ENCODE measurements at regions not wholly inside any gene's neighbourhood (a gene's known extent, or its start where the extent isn't known, plus 50 kb on each side); places are given as distances from the start of the nearest gene placed in this dataset.
"Not testable (repeated sequence)": the region's sequence is repeated elsewhere in the genome, so short reads cannot be mapped to it uniquely, and the experiment has no call there.

- peaks cover 0 to 2% of the 10 kb centered on the region in 2 donors for H3K27me3 ChIP-seq (ENCODE audit: control insufficient read depth in 1 of 2, insufficient read depth in 2 of 2, low read length in 2 of 2)
- H3K4me1 ChIP-seq (ENCODE audit: control insufficient read depth in 1 of 2, insufficient read depth in 2 of 2, low read length in 2 of 2), result no peaks in the 10 kb centered on the region
- H3K9me3 ChIP-seq (ENCODE audit: control insufficient read depth in 1 of 2, low read length in 2 of 2), result no peaks in the 10 kb centered on the region
- H3K36me3 ChIP-seq (ENCODE audit: control insufficient read depth in 1 of 2, insufficient read depth in 2 of 2, low read length in 2 of 2), result no peaks in the 10 kb centered on the region
- no peak overlapping the region for H3K9ac ChIP-seq (ENCODE audit: low read depth in 1 of 2, low read length in 2 of 2)
- no peak overlapping the region for H3K4me3 ChIP-seq (ENCODE audit: low read depth in 1 of 2, low read length in 2 of 2)
- H3K27ac ChIP-seq (ENCODE audit: low read depth, low read length), result no peak overlapping the region
These were observed 413.3 kb upstream of the ONECUT1 start for GRCh38 chr15:53203454-53203853.

DNA sequence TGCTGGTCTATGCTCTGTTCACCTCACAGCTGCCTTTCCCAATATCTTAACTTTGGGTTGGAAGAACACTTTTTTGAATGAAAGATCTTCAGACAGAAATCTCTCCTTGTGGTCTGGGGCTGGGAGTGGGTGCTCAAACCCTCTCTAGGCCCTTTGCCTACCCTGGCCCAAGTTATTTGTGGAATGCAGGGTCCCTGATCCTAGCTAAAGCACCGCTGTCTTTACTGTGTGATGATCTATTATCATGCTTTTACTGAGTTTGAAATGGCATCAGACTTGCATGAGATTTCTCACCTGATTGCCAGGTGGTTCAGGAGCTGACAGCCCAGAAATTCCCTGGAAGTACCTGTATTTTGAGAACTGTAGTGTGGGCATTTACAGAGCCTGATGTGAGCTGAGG is 412.7 kb upstream of the ONECUT1 start:
- no peak overlapping the region for H3K9ac ChIP-seq (ENCODE audit: low read depth in 1 of 2, low read length in 2 of 2)
- H3K27me3 ChIP-seq (ENCODE audit: control insufficient read depth in 1 of 2, insufficient read depth in 2 of 2, low read length in 2 of 2), result peaks cover 0 to 5% of the 10 kb centered on the region in 2 donors
- no peaks in the 10 kb centered on the region for H3K36me3 ChIP-seq (ENCODE audit: control insufficient read depth in 1 of 2, insufficient read depth in 2 of 2, low read length in 2 of 2)
- no peak overlapping the region for H3K4me3 ChIP-seq (ENCODE audit: low read depth in 1 of 2, low read length in 2 of 2)
- no peaks in the 10 kb centered on the region for H3K4me1 ChIP-seq (ENCODE audit: control insufficient read depth in 1 of 2, insufficient read depth in 2 of 2, low read length in 2 of 2)
- no peak overlapping the region for H3K27ac ChIP-seq (ENCODE audit: low read depth, low read length)
- no peaks in the 10 kb centered on the region for H3K9me3 ChIP-seq (ENCODE audit: control insufficient read depth in 1 of 2, low read length in 2 of 2)

GRCh38 chr15:53197426-53197839 is 407.3 kb upstream of the ONECUT1 start:
- no peak overlapping the region for H3K27ac ChIP-seq (ENCODE audit: low read depth, low read length)
- no peak overlapping the region for H3K9ac ChIP-seq (ENCODE audit: low read depth in 1 of 2, low read length in 2 of 2)
- peaks cover 4 to 9% of the 10 kb centered on the region in 2 donors for H3K27me3 ChIP-seq (ENCODE audit: control insufficient read depth in 1 of 2, insufficient read depth in 2 of 2, low read length in 2 of 2)
- no peaks in the 10 kb centered on the region for H3K36me3 ChIP-seq (ENCODE audit: control insufficient read depth in 1 of 2, insufficient read depth in 2 of 2, low read length in 2 of 2)
- no peaks in the 10 kb centered on the region for H3K9me3 ChIP-seq (ENCODE audit: control insufficient read depth in 1 of 2, low read length in 2 of 2)
- no peaks in the 10 kb centered on the region for H3K4me1 ChIP-seq (ENCODE audit: control insufficient read depth in 1 of 2, insufficient read depth in 2 of 2, low read length in 2 of 2)
- no peak overlapping the region for H3K4me3 ChIP-seq (ENCODE audit: low read depth in 1 of 2, low read length in 2 of 2)

DNA sequence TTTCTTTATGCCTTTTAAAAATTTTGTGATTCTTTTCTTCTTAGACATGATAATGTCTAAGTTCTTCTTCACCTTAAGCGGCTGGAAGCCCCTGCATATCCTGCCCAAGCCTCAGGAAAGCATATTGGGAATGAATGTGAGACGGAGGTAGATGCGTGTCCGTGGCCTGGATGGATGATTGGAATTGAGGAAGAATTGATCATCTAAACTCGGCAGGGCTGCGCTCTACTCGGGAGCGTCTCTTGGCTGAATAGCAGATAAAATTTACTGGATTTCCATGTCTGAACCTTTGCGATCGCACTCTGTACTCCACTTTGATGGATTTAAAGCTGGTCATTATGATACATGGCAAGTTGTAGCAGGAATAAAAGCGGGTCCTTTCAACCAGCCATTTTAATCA is 406.7 kb upstream of the ONECUT1 start:
- H3K4me1 ChIP-seq (ENCODE audit: control insufficient read depth in 1 of 2, insufficient read depth in 2 of 2, low read length in 2 of 2), result no peaks in the 10 kb centered on the region
- no peaks in the 10 kb centered on the region for H3K9me3 ChIP-seq (ENCODE audit: control insufficient read depth in 1 of 2, low read length in 2 of 2)
- peaks cover 4 to 9% of the 10 kb centered on the region in 2 donors for H3K27me3 ChIP-seq (ENCODE audit: control insufficient read depth in 1 of 2, insufficient read depth in 2 of 2, low read length in 2 of 2)
- H3K9ac ChIP-seq (ENCODE audit: low read depth in 1 of 2, low read length in 2 of 2), result no peak overlapping the region
- H3K27ac ChIP-seq (ENCODE audit: low read depth, low read length), result no peak overlapping the region
- no peak overlapping the region for H3K4me3 ChIP-seq (ENCODE audit: low read depth in 1 of 2, low read length in 2 of 2)
- H3K36me3 ChIP-seq (ENCODE audit: control insufficient read depth in 1 of 2, insufficient read depth in 2 of 2, low read length in 2 of 2), result no peaks in the 10 kb centered on the region

DNA sequence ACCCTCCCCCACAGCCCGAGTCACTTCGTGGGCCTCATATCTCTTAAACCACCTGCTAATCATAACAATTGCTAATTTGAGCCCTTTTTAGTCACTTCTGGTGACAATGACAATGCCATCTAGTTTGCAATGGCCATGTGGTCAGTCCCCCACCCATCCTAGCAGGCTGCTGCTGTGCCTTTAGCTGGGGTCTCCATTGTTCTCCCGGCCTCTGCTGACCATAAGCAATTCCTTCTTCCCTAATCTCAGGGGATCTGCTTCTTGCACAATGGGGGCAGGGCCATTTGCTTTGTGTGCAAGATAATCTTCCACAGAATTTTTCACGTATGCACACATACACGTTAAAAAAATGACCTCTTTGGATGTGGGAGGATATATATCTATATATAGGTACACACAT is 406.1 kb upstream of the ONECUT1 start:
- Histone ChIP-seq H3K27me3 (ENCODE audit: control insufficient read depth in 1 of 2, insufficient read depth in 2 of 2, low read length in 2 of 2) (peaks cover 4 to 9% of the 10 kb centered on the region in 2 donors), H3K4me3 (ENCODE audit: low read depth in 1 of 2, low read length in 2 of 2) (no peak overlapping the region), H3K27ac (ENCODE audit: low read depth, low read length) (no peak overlapping the region), H3K9ac (ENCODE audit: low read depth in 1 of 2, low read length in 2 of 2) (no peak overlapping the region), H3K9me3 (ENCODE audit: control insufficient read depth in 1 of 2, low read length in 2 of 2) (no peaks in the 10 kb centered on the region), H3K36me3 (ENCODE audit: control insufficient read depth in 1 of 2, insufficient read depth in 2 of 2, low read length in 2 of 2) (no peaks in the 10 kb centered on the region), H3K4me1 (ENCODE audit: control insufficient read depth in 1 of 2, insufficient read depth in 2 of 2, low read length in 2 of 2) (no peaks in the 10 kb centered on the region)

DNA sequence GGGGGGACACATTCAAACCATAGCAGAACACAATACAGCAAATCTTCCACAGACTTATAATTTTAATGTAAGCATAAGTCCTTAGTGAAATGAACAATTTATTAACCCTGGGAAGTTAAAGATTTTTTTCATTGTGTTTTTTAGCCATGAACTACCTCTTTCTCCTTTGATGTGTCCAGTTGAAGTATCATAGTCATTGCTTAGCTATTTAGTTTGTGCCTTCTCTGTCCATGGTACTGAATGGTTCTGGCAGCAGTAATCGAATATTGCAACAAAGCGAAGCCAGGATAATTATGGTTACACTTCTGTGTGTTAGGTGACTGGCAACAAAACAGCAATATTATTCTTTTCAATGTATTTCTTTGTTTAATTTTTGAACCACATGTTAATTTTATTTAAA is 403.0 kb upstream of the ONECUT1 start:
- Histone ChIP-seq H3K4me3 (ENCODE audit: low read depth in 1 of 2, low read length in 2 of 2) (no peak overlapping the region), H3K27ac (ENCODE audit: low read depth, low read length) (no peak overlapping the region), H3K36me3 (ENCODE audit: control insufficient read depth in 1 of 2, insufficient read depth in 2 of 2, low read length in 2 of 2) (no peaks in the 10 kb centered on the region), H3K27me3 (ENCODE audit: control insufficient read depth in 1 of 2, insufficient read depth in 2 of 2, low read length in 2 of 2) (peaks cover 4% of the 10 kb centered on the region in 2 donors), H3K9ac (ENCODE audit: low read depth in 1 of 2, low read length in 2 of 2) (no peak overlapping the region), H3K9me3 (ENCODE audit: control insufficient read depth in 1 of 2, low read length in 2 of 2) (no peaks in the 10 kb centered on the region), H3K4me1 (ENCODE audit: control insufficient read depth in 1 of 2, insufficient read depth in 2 of 2, low read length in 2 of 2) (no peaks in the 10 kb centered on the region)

DNA sequence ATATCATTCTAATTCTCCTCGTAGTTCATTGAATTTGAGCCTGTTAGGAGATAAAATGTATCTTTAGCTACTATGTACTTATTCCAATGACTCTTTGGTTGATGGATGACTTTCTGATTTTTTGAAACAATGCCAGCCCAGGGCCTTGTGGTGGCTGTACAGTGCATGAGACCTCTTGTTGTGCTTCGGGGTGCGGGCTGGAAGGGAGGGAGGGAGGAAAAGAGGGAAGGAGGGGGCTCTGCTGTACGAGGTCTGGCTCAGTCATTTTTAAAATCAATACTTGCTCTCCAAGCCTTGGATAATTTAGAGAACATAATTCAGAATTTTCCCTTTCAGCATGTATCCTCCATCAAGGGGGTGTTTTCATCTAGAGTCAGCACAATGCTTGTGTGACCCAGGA is 399.7 kb upstream of the ONECUT1 start:
- Histone ChIP-seq H3K4me3 (ENCODE audit: low read depth in 1 of 2, low read length in 2 of 2) (no peak overlapping the region), H3K9me3 (ENCODE audit: control insufficient read depth in 1 of 2, low read length in 2 of 2) (no peaks in the 10 kb centered on the region)

DNA sequence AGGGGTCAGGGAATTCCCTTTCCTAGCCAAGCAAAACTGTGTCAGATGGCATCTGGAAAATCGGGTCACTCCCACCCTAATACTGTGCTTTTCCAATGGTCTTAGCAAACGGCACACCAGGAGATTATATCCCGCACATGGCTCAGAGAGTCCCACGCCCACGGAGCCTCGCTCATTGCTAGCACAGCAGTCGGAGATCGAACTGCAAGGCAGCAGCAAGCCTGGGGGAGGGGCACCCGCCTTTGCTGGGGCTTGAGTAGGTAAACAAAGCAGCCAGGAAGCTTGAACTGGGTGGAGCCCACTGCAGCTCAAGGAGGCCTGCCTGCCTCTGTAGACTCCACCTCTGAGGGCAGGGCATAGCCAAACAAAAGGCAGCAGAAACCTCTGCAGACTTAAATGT is 393.3 kb upstream of the ONECUT1 start:
- not testable (repeated sequence) for H3K27ac ChIP-seq (ENCODE audit: low read depth, low read length); H3K9ac ChIP-seq (ENCODE audit: low read depth in 1 of 2, low read length in 2 of 2); H3K4me3 ChIP-seq (ENCODE audit: low read depth in 1 of 2, low read length in 2 of 2); H3K4me1 ChIP-seq (ENCODE audit: control insufficient read depth in 1 of 2, insufficient read depth in 2 of 2, low read length in 2 of 2); H3K9me3 ChIP-seq (ENCODE audit: control insufficient read depth in 1 of 2, low read length in 2 of 2); H3K27me3 ChIP-seq (ENCODE audit: control insufficient read depth in 1 of 2, insufficient read depth in 2 of 2, low read length in 2 of 2); H3K36me3 ChIP-seq (ENCODE audit: control insufficient read depth in 1 of 2, insufficient read depth in 2 of 2, low read length in 2 of 2)

More for the DNA sequence above, 399.7 kb upstream of the ONECUT1 start:
- no peak overlapping the region for H3K9ac ChIP-seq (ENCODE audit: low read depth in 1 of 2, low read length in 2 of 2)
- no peaks in the 10 kb centered on the region for H3K36me3 ChIP-seq (ENCODE audit: control insufficient read depth in 1 of 2, insufficient read depth in 2 of 2, low read length in 2 of 2)
- no peaks in the 10 kb centered on the region for H3K27me3 ChIP-seq (ENCODE audit: control insufficient read depth in 1 of 2, insufficient read depth in 2 of 2, low read length in 2 of 2)
- H3K4me1 ChIP-seq (ENCODE audit: control insufficient read depth in 1 of 2, insufficient read depth in 2 of 2, low read length in 2 of 2), result no peaks in the 10 kb centered on the region
- H3K27ac ChIP-seq (ENCODE audit: low read depth, low read length), result no peak overlapping the region

DNA sequence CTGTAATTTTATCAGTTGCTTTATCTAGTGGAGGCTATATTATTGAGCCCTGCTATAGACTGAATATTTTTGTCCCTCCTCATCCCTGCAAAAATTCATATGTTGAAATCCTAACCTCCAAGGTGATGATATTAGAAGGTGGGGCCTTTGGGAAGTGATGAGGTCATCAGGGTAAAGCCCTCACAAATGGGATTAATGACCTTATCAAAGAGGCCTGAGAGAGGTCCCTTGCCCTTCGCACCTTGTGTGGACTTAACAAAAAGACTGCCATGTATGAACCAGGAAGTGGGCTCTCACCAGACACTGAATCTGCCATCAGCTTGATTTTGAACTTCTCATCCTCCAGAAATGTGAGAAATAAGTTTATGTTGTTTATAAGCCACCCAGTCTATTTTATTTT is 381.4 kb upstream of the ONECUT1 start:
- Histone ChIP-seq H3K27ac (ENCODE audit: low read depth, low read length) (no peak overlapping the region), H3K4me3 (ENCODE audit: low read depth in 1 of 2, low read length in 2 of 2) (no peak overlapping the region), H3K9me3 (ENCODE audit: control insufficient read depth in 1 of 2, low read length in 2 of 2) (no peaks in the 10 kb centered on the region), H3K4me1 (ENCODE audit: control insufficient read depth in 1 of 2, insufficient read depth in 2 of 2, low read length in 2 of 2) (no peaks in the 10 kb centered on the region), H3K9ac (ENCODE audit: low read depth in 1 of 2, low read length in 2 of 2) (no peak overlapping the region), H3K36me3 (ENCODE audit: control insufficient read depth in 1 of 2, insufficient read depth in 2 of 2, low read length in 2 of 2) (no peaks in the 10 kb centered on the region), H3K27me3 (ENCODE audit: control insufficient read depth in 1 of 2, insufficient read depth in 2 of 2, low read length in 2 of 2) (no peaks in the 10 kb centered on the region)

DNA sequence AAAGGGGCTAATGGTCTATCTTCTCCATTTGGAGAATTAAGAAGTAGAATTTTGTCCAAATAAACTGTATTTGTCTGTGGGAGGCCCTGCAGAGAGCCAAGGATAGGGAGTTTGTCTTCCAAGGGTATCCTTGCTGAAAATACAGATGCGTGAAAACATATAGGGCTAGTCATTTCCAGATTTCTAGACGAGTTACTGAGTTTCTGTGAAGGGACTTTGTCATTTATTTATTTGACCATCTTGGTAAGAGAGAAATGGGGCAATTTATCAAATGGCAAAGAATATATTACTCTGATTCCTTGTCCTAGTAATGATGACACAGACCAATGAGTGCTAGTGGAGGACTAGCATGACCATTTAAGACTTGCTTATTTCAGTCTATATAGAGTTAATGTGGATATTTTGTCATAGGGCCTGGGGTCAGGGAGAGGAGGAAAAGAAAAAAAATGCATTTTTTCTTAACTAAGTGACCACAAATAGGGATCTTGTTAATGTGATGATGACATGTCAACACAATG is 376.6 kb upstream of the ONECUT1 start:
- H3K4me3 ChIP-seq (ENCODE audit: low read depth in 1 of 2, low read length in 2 of 2), result no peak overlapping the region
- no peaks in the 10 kb centered on the region for H3K36me3 ChIP-seq (ENCODE audit: control insufficient read depth in 1 of 2, insufficient read depth in 2 of 2, low read length in 2 of 2)
- H3K4me1 ChIP-seq (ENCODE audit: control insufficient read depth in 1 of 2, insufficient read depth in 2 of 2, low read length in 2 of 2), result no peaks in the 10 kb centered on the region
- H3K9ac ChIP-seq (ENCODE audit: low read depth in 1 of 2, low read length in 2 of 2), result no peak overlapping the region
- no peaks in the 10 kb centered on the region for H3K27me3 ChIP-seq (ENCODE audit: control insufficient read depth in 1 of 2, insufficient read depth in 2 of 2, low read length in 2 of 2)
- H3K9me3 ChIP-seq (ENCODE audit: control insufficient read depth in 1 of 2, low read length in 2 of 2), result no peaks in the 10 kb centered on the region
- no peak overlapping the region for H3K27ac ChIP-seq (ENCODE audit: low read depth, low read length)
